ENCODE measurements at regions not wholly inside any gene's neighbourhood (a gene's known extent, or its start where the extent isn't known, plus 50 kb on each side); places are given as distances from the start of the nearest gene placed in this dataset.

GRCh38 chr9:14031810-14032209 lies 282.1 kb downstream of the NFIB start:
- ATAC-seq (ENCODE audit: low read depth) (no peak), DNase-seq (no peak)
- H3K79me2 ChIP-seq (ENCODE audit: control insufficient read depth, insufficient read depth, low read length) = no peaks in the 10 kb centered on the region
- ChIA-PET POLR2A (no interaction called here), CTCF (no interaction called here)
- no peak overlapping the region for H3K4me3 ChIP-seq (ENCODE audit: control extremely low read depth in 1 of 5, extremely low read depth in 1 of 5, insufficient read depth in 1 of 5, low read depth in 2 of 5, low read length in 4 of 5)
- TF ChIP-seq CTCF (IDR thresholded peaks at IDR 0.05) (no peak), EZH2 (IDR thresholded peaks at IDR 0.05; ENCODE audit: borderline replicate concordance, insufficient read depth, low read depth, low read length, poor library complexity, severe bottlenecking) (no peak)
- H3K36me3 ChIP-seq (replicated peaks in 1 of 2; ENCODE audit: control extremely low read depth in 1 of 2, control insufficient read depth in 1 of 2, extremely low read depth in 1 of 2, insufficient read depth in 2 of 2, low read length in 1 of 2) = no peaks in the 10 kb centered on the region
- no peak overlapping the region for H3K4me2 ChIP-seq (replicated peaks; ENCODE audit: low read depth, low read length, poor library complexity, severe bottlenecking)
- H3K27me3 ChIP-seq (replicated peaks in 1 of 4; ENCODE audit: control extremely low read depth in 1 of 4, control insufficient read depth in 3 of 4, insufficient read depth in 4 of 4, low read length in 3 of 4) = no peaks in the 10 kb centered on the region
- H2AFZ ChIP-seq (ENCODE audit: insufficient read depth, low read depth, low read length, poor library complexity, severe bottlenecking) = no peak overlapping the region
- Mint-ChIP-seq H3K4me1 (no peaks in the 10 kb centered on the region), H3K27ac (no peak overlapping the region), H3K9me3 (ENCODE audit: insufficient read depth) (no peaks in the 10 kb centered on the region), H3K27me3 (no peaks in the 10 kb centered on the region), H3K4me3 (no peak overlapping the region)
- 100% methylated on average over 3 of the region's 3 CpGs for WGBS (ENCODE audit: insufficient coverage)
- H3K27ac ChIP-seq (ENCODE audit: low read length in 2 of 2) = no peak overlapping the region
- no peak overlapping the region for H3K9ac ChIP-seq (ENCODE audit: low read length)
- H3K9me3 ChIP-seq (ENCODE audit: control extremely low read depth in 1 of 3, control insufficient read depth in 2 of 3, insufficient read depth in 1 of 3, low read length in 2 of 3) = peaks cover 0 to 2% (median 0%) of the 10 kb centered on the region in 3 donors
- intact Hi-C loops (cut with micrococcal nuclease) = no loop called here
- H4K20me1 ChIP-seq (ENCODE audit: control insufficient read depth, insufficient read depth, low read length, poor library complexity, severe bottlenecking) = no peaks in the 10 kb centered on the region
- no peaks in the 10 kb centered on the region for H3K4me1 ChIP-seq (ENCODE audit: control insufficient read depth in 2 of 2, insufficient read depth in 2 of 2, low read length in 2 of 2)

GRCh38 chr9:14031060-14031414 lies 282.9 kb downstream of the NFIB start:
- H3K4me1 Mint-ChIP-seq = no peaks in the 10 kb centered on the region
- H3K27ac Mint-ChIP-seq = no peak overlapping the region
- Histone ChIP-seq H3K4me3 (ENCODE audit: control extremely low read depth in 1 of 5, extremely low read depth in 1 of 5, insufficient read depth in 1 of 5, low read depth in 2 of 5, low read length in 4 of 5) (no peak overlapping the region), H2AFZ (ENCODE audit: insufficient read depth, low read depth, low read length, poor library complexity, severe bottlenecking) (no peak overlapping the region), H3K79me2 (ENCODE audit: control insufficient read depth, insufficient read depth, low read length) (no peaks in the 10 kb centered on the region), H3K4me2 (replicated peaks; ENCODE audit: low read depth, low read length, poor library complexity, severe bottlenecking) (no peak overlapping the region), H4K20me1 (ENCODE audit: control insufficient read depth, insufficient read depth, low read length, poor library complexity, severe bottlenecking) (no peaks in the 10 kb centered on the region), H3K4me1 (ENCODE audit: control insufficient read depth in 2 of 2, insufficient read depth in 2 of 2, low read length in 2 of 2) (no peaks in the 10 kb centered on the region), H3K36me3 (replicated peaks in 1 of 2; ENCODE audit: control extremely low read depth in 1 of 2, control insufficient read depth in 1 of 2, extremely low read depth in 1 of 2, insufficient read depth in 2 of 2, low read length in 1 of 2) (no peaks in the 10 kb centered on the region), H3K27ac (ENCODE audit: low read length in 2 of 2) (no peak overlapping the region), H3K9ac (ENCODE audit: low read length) (no peak overlapping the region), H3K27me3 (replicated peaks in 1 of 4; ENCODE audit: control extremely low read depth in 1 of 4, control insufficient read depth in 3 of 4, insufficient read depth in 4 of 4, low read length in 3 of 4) (no peaks in the 10 kb centered on the region), H3K9me3 (ENCODE audit: control extremely low read depth in 1 of 3, control insufficient read depth in 2 of 3, insufficient read depth in 1 of 3, low read length in 2 of 3) (peaks cover 0 to 2% (median 0%) of the 10 kb centered on the region in 3 donors)
- no peaks in the 10 kb centered on the region for H3K9me3 Mint-ChIP-seq (ENCODE audit: insufficient read depth)
- intact Hi-C loops (cut with micrococcal nuclease) = no loop called here
- CTCF ChIA-PET = no interaction called here
- DNase-seq (no peak), ATAC-seq (ENCODE audit: low read depth) (no peak)
- no peaks in the 10 kb centered on the region for H3K27me3 Mint-ChIP-seq
- WGBS (ENCODE audit: insufficient coverage) = 87% methylated on average over 7 of the region's 7 CpGs
- no peak overlapping the region for H3K4me3 Mint-ChIP-seq
- TF ChIP-seq CTCF (IDR thresholded peaks at IDR 0.05) = no peak
- TF ChIP-seq EZH2 (IDR thresholded peaks at IDR 0.05; ENCODE audit: borderline replicate concordance, insufficient read depth, low read depth, low read length, poor library complexity, severe bottlenecking) = no peak
- POLR2A ChIA-PET = no interaction called here

Data from B cell (primary cell).